Hepatocyte (in vitro differentiated cells): ENCODE measurements at regions not wholly inside any gene's neighbourhood (a gene's known extent, or its start where the extent isn't known, plus 50 kb on each side); places are given as distances from the start of the nearest gene placed in this dataset.
A peak's percentile ranks its signal among the peaks of the same experiment; 100 is the strongest.

Experiments used
- DNase-seq: peaks from one replicate; pipeline ENCODE4 v3.0.0-alpha.2; 2016; ENCODE audit warnings: low spot score
- H2AFZ ChIP-seq: fragments of 200-600 bp; sonication (generic); 2 replicates; pipeline ENCODE4 v1.6.0; 2016; ENCODE audit warnings: antibody characterized with exemption, mild to moderate bottlenecking
- H3K27ac ChIP-seq: fragments of 200-600 bp; sonication (generic); 2 replicates; pipeline ENCODE4 v1.5.1; 2016; ENCODE audit warnings: mild to moderate bottlenecking
- H3K27me3 ChIP-seq: fragments of 200-600 bp; sonication (generic); 2 replicates; pipeline ENCODE4 v1.6.1; 2016
- H3K36me3 ChIP-seq: fragments of 200-600 bp; sonication (generic); replicated peaks from 2 replicates; pipeline ENCODE4 v1.5.1; 2016; ENCODE audit warnings: low read depth; ENCODE audit not compliant: insufficient read depth
- H3K4me1 ChIP-seq: fragments of 200-600 bp; sonication (generic); 2 replicates; pipeline ENCODE4 v1.5.1; 2016; ENCODE audit warnings: mild to moderate bottlenecking, moderate library complexity; ENCODE audit not compliant: insufficient read depth
- H3K4me2 ChIP-seq: fragments of 200-600 bp; sonication (generic); 2 replicates; pipeline ENCODE4 v1.6.0; 2016
- H3K4me3 ChIP-seq: fragments of 200-600 bp; sonication (generic); 2 replicates; pipeline ENCODE4 v1.5.1; 2016; ENCODE audit warnings: mild to moderate bottlenecking
- H3K79me2 ChIP-seq: fragments of 200-600 bp; sonication (generic); 2 replicates; pipeline ENCODE4 v1.6.0; 2017; ENCODE audit warnings: mild to moderate bottlenecking
- H3K9me2 ChIP-seq: fragments of 200-600 bp; sonication (generic); replicated peaks from 2 replicates; pipeline ENCODE4 v1.6.0; 2017; ENCODE audit warnings: mild to moderate bottlenecking; ENCODE audit not compliant: insufficient read depth
- H3K9me3 ChIP-seq: fragments of 200-600 bp; sonication (generic); 2 replicates; pipeline ENCODE4 v1.5.1; 2016; ENCODE audit warnings: low read depth, mild to moderate bottlenecking
- H4K20me1 ChIP-seq: fragments of 200-600 bp; sonication (generic); 2 replicates; pipeline ENCODE4 v1.6.0; 2016; ENCODE audit warnings: mild to moderate bottlenecking; ENCODE audit not compliant: insufficient read depth, poor library complexity, severe bottlenecking
- CTCF ChIP-seq: fragments of 200-600 bp; sonication (generic); IDR thresholded peaks from 2 replicates; pipeline ENCODE4 v1.5.1; 2016; ENCODE audit warnings: antibody characterized with exemption, mild to moderate bottlenecking; ENCODE audit not compliant: poor library complexity
- EZH2 ChIP-seq: fragments of 200-600 bp; sonication (generic); IDR thresholded peaks from 2 replicates; pipeline ENCODE4 v1.6.1; 2016; ENCODE audit warnings: antibody characterized with exemption, mild to moderate bottlenecking, borderline replicate concordance
- EZH2phosphoT487 ChIP-seq: fragments of 200-600 bp; sonication (generic); IDR thresholded peaks from one replicate; pipeline ENCODE4 v1.6.1; 2018; ENCODE audit warnings: antibody characterized with exemption, mild to moderate bottlenecking, low read depth, moderate library complexity; ENCODE audit not compliant: unreplicated experiment, severe bottlenecking
- WGBS: methylation state at CpG from one replicate; pipeline ENCODE4 v1.1.6; 2016; ENCODE audit warnings: low lambda C conversion rate; ENCODE audit errors: missing lambda C conversion rate; 5-methylcytosine and 5-hydroxymethylcytosine counted together

GRCh38 chr12:83476006-83476405, 789.3 kb downstream of the TMTC2 start:
- WGBS: 39% methylated on average over 1 of the region's 1 CpG
- no peak for TF ChIP-seq CTCF
- TF ChIP-seq EZH2phosphoT487: no peak
- TF ChIP-seq EZH2: no peak
- no peak overlapping the region for H3K4me2 ChIP-seq
- H3K9me2 ChIP-seq: no peaks in the 10 kb centered on the region
- no peak overlapping the region for H3K4me3 ChIP-seq
- H3K4me1 ChIP-seq: peaks cover 6% of the 10 kb centered on the region
- H3K9me3 ChIP-seq: no peaks in the 10 kb centered on the region
- H2AFZ ChIP-seq: no peak overlapping the region
- no peaks in the 10 kb centered on the region for H4K20me1 ChIP-seq
- H3K27me3 ChIP-seq: peaks cover 4% of the 10 kb centered on the region
- no peak for DNase-seq
- no peak overlapping the region for H3K27ac ChIP-seq
- no peaks in the 10 kb centered on the region for H3K79me2 ChIP-seq
- no peaks in the 10 kb centered on the region for H3K36me3 ChIP-seq

GRCh38 chr12:83474369-83474768, 787.7 kb downstream of the TMTC2 start:
- Histone ChIP-seq H3K36me3 (no peaks in the 10 kb centered on the region), H3K9me3 (no peaks in the 10 kb centered on the region), H3K79me2 (no peaks in the 10 kb centered on the region), H4K20me1 (no peaks in the 10 kb centered on the region), H2AFZ (no peak overlapping the region), H3K4me2 (no peak overlapping the region), H3K27me3 (peaks cover 4% of the 10 kb centered on the region), H3K4me1 (peaks cover 6% of the 10 kb centered on the region), H3K4me3 (no peak overlapping the region), H3K9me2 (no peaks in the 10 kb centered on the region), H3K27ac (no peak overlapping the region)
- DNase-seq: no peak
- WGBS: 93% methylated on average over 2 of the region's 2 CpGs
- no peak for TF ChIP-seq EZH2phosphoT487
- TF ChIP-seq EZH2: no peak
- no peak for TF ChIP-seq CTCF

GRCh38 chr12:83473408-83474095, 786.8 kb downstream of the TMTC2 start:
- H3K9me2 ChIP-seq: no peaks in the 10 kb centered on the region
- TF ChIP-seq EZH2 (no peak), EZH2phosphoT487 (no peak), CTCF (no peak)
- 42% methylated on average over 3 of the region's 3 CpGs for WGBS
- no peaks in the 10 kb centered on the region for H3K9me3 ChIP-seq
- peaks cover 4% of the 10 kb centered on the region for H3K27me3 ChIP-seq
- no peak overlapping the region for H2AFZ ChIP-seq
- DNase-seq: peak; percentile 16
- H4K20me1 ChIP-seq: no peaks in the 10 kb centered on the region
- H3K79me2 ChIP-seq: no peaks in the 10 kb centered on the region
- no peak overlapping the region for H3K27ac ChIP-seq
- no peak overlapping the region for H3K4me3 ChIP-seq
- no peak overlapping the region for H3K4me2 ChIP-seq
- H3K36me3 ChIP-seq: no peaks in the 10 kb centered on the region
- peaks cover 6% of the 10 kb centered on the region for H3K4me1 ChIP-seq

- Histone ChIP-seq H3K27me3 (peaks cover 4% of the 10 kb centered on the region), H3K79me2 (no peaks in the 10 kb centered on the region), H3K4me1 (peaks cover 4% of the 10 kb centered on the region), H3K9me3 (no peaks in the 10 kb centered on the region), H3K4me3 (no peak overlapping the region), H3K9me2 (no peaks in the 10 kb centered on the region), H4K20me1 (no peaks in the 10 kb centered on the region), H3K36me3 (no peaks in the 10 kb centered on the region), H3K27ac (no peak overlapping the region), H3K4me2 (no peak overlapping the region), H2AFZ (no peak overlapping the region)
- WGBS: 81% methylated on average over 3 of the region's 3 CpGs
- no peak for DNase-seq
- TF ChIP-seq EZH2 (no peak), CTCF (no peak), EZH2phosphoT487 (no peak)
These were observed 786.1 kb downstream of the TMTC2 start for GRCh38 chr12:83472772-83473171.
